Astrocyte (in vitro differentiated cells and primary cell): ENCODE measurements at regions not wholly inside any gene's neighbourhood (a gene's known extent, or its start where the extent isn't known, plus 50 kb on each side); places are given as distances from the start of the nearest gene placed in this dataset.

Experiments
- DNase-seq: peaks from one replicate; pipeline ENCODE4 v3.0.0-alpha.2; 2010; ENCODE audit warnings: low read depth
- FAIRE-seq: peaks from 2 replicates; lab custom pipeline; 2011; peaks lifted over from hg19 to GRCh38; lab: Jason Lieb, UNC
- H2AFZ ChIP-seq: 2 replicates; pipeline ENCODE4 v1.6.0; 2012; ENCODE audit warnings: low read depth, low read length, inconsistent platforms
- H3K27ac ChIP-seq: 2 replicates; pipeline ENCODE4 v1.5.1; 2011; ENCODE audit warnings: low read depth, low read length, inconsistent platforms
- H3K27me3 ChIP-seq: 2 replicates; pipeline ENCODE4 v1.6.0; 2011; ENCODE audit warnings: low read length, inconsistent platforms; ENCODE audit not compliant: insufficient read depth
- H3K36me3 ChIP-seq: 2 replicates; pipeline ENCODE4 v1.5.1; 2011; ENCODE audit warnings: low read length, inconsistent platforms; ENCODE audit not compliant: insufficient read depth
- H3K4me1 ChIP-seq: 2 replicates; pipeline ENCODE4 v1.5.1; 2011; ENCODE audit warnings: low read length, inconsistent platforms; ENCODE audit not compliant: insufficient read depth
- H3K4me2 ChIP-seq: 2 replicates; pipeline ENCODE4 v1.6.0; 2012; ENCODE audit warnings: low read length, inconsistent platforms
- H3K4me3 ChIP-seq: 2 replicates; pipeline ENCODE4 v1.5.1; 2011; ENCODE audit warnings: low read depth, mild to moderate bottlenecking, low read length, inconsistent platforms; ENCODE audit not compliant: insufficient read depth
- H3K79me2 ChIP-seq: 2 replicates; pipeline ENCODE4 v1.6.0; 2012; ENCODE audit warnings: mild to moderate bottlenecking, low read length, inconsistent platforms; ENCODE audit not compliant: insufficient read depth
- H3K9ac ChIP-seq: 2 replicates; pipeline ENCODE4 v1.6.0; 2012; ENCODE audit warnings: mild to moderate bottlenecking, low read length, inconsistent platforms
- H3K9me3 ChIP-seq: 2 replicates; pipeline ENCODE4 v1.5.1; 2012; ENCODE audit warnings: low read depth, mild to moderate bottlenecking, low read length, inconsistent platforms; ENCODE audit not compliant: insufficient read depth
- H4K20me1 ChIP-seq: 2 replicates; pipeline ENCODE4 v1.6.0; 2012; ENCODE audit warnings: low read length, inconsistent platforms; ENCODE audit not compliant: insufficient read depth
- H3K27ac Mint-ChIP-seq: one replicate; pipeline ENCODE4 v1.8.0; 2021; ENCODE audit warnings: mild to moderate bottlenecking, mixed read lengths; ENCODE audit not compliant: unreplicated experiment
- H3K27me3 Mint-ChIP-seq: one replicate; pipeline ENCODE4 v1.8.0; 2021; ENCODE audit warnings: low read depth, mixed read lengths; ENCODE audit not compliant: unreplicated experiment
- H3K36me3 Mint-ChIP-seq: one replicate; pipeline ENCODE4 v1.8.0; 2021; ENCODE audit warnings: low read depth, mixed read lengths; ENCODE audit not compliant: unreplicated experiment
- H3K4me1 Mint-ChIP-seq: one replicate; pipeline ENCODE4 v1.8.0; 2021; ENCODE audit warnings: low read depth, mixed read lengths; ENCODE audit not compliant: unreplicated experiment
- H3K4me3 Mint-ChIP-seq: one replicate; pipeline ENCODE4 v1.8.0; 2021; ENCODE audit warnings: mild to moderate bottlenecking, moderate library complexity, mixed read lengths; ENCODE audit not compliant: unreplicated experiment
- H3K9me3 Mint-ChIP-seq: one replicate; pipeline ENCODE4 v1.8.0; 2021; ENCODE audit warnings: mild to moderate bottlenecking, mixed read lengths; ENCODE audit not compliant: unreplicated experiment
- CTCF ChIP-seq: IDR thresholded peaks from 2 replicates; pipeline ENCODE4 v1.5.1; 2011; ENCODE audit warnings: low read depth, mild to moderate bottlenecking, inconsistent platforms, low read length, moderate library complexity; ENCODE audit not compliant: insufficient read depth
- EZH2 ChIP-seq: IDR thresholded peaks from 2 replicates; pipeline ENCODE4 v1.6.1; 2012; ENCODE audit warnings: mild to moderate bottlenecking, low read length, inconsistent platforms; ENCODE audit not compliant: insufficient read depth

- Histone ChIP-seq H3K79me2 (no peaks in the 10 kb centered on the region), H2AFZ (no peak overlapping the region), H3K9me3 (no peaks in the 10 kb centered on the region), H3K4me1 (no peaks in the 10 kb centered on the region), H4K20me1 (no peaks in the 10 kb centered on the region), H3K4me3 (no peak overlapping the region), H3K27ac (no peak overlapping the region), H3K9ac (no peak overlapping the region), H3K36me3 (no peaks in the 10 kb centered on the region), H3K27me3 (peaks cover 2% of the 10 kb centered on the region), H3K4me2 (no peak overlapping the region)
- H3K9me3 Mint-ChIP-seq = peaks cover 2% of the 10 kb centered on the region
- no peak for DNase-seq
- H3K4me1 Mint-ChIP-seq = no peaks in the 10 kb centered on the region
- H3K27me3 Mint-ChIP-seq = no peaks in the 10 kb centered on the region
- FAIRE-seq = no peak
- no peaks in the 10 kb centered on the region for H3K36me3 Mint-ChIP-seq
- TF ChIP-seq CTCF = no peak
- TF ChIP-seq EZH2 = no peak
- H3K4me3 Mint-ChIP-seq = no peak overlapping the region
- no peak overlapping the region for H3K27ac Mint-ChIP-seq
Observed at GRCh38 chr15:29396176-29396811, 126.7 kb upstream of the NSMCE3 start.

GRCh38 chr15:29393443-29393842, 123.8 kb upstream of the NSMCE3 start:
- H3K4me1 Mint-ChIP-seq = no peaks in the 10 kb centered on the region
- Histone ChIP-seq H2AFZ (no peak overlapping the region), H3K9ac (no peak overlapping the region), H4K20me1 (no peaks in the 10 kb centered on the region), H3K4me2 (no peak overlapping the region), H3K36me3 (no peaks in the 10 kb centered on the region), H3K4me3 (no peak overlapping the region), H3K9me3 (no peaks in the 10 kb centered on the region), H3K4me1 (no peaks in the 10 kb centered on the region), H3K79me2 (no peaks in the 10 kb centered on the region), H3K27me3 (no peaks in the 10 kb centered on the region), H3K27ac (no peak overlapping the region)
- DNase-seq (no peak), FAIRE-seq (no peak)
- no peak overlapping the region for H3K4me3 Mint-ChIP-seq
- H3K27me3 Mint-ChIP-seq = no peaks in the 10 kb centered on the region
- TF ChIP-seq CTCF = no peak
- TF ChIP-seq EZH2 = no peak
- no peak overlapping the region for H3K27ac Mint-ChIP-seq
- peaks cover 2% of the 10 kb centered on the region for H3K9me3 Mint-ChIP-seq
- H3K36me3 Mint-ChIP-seq = peaks cover 2% of the 10 kb centered on the region

GRCh38 chr15:29392358-29392757, 122.7 kb upstream of the NSMCE3 start:
- Histone ChIP-seq H3K79me2 (no peaks in the 10 kb centered on the region), H3K27ac (no peak overlapping the region), H3K27me3 (no peaks in the 10 kb centered on the region), H4K20me1 (no peaks in the 10 kb centered on the region), H2AFZ (no peak overlapping the region), H3K9me3 (no peaks in the 10 kb centered on the region), H3K4me1 (no peaks in the 10 kb centered on the region), H3K4me2 (no peak overlapping the region), H3K4me3 (no peak overlapping the region), H3K36me3 (no peaks in the 10 kb centered on the region), H3K9ac (no peak overlapping the region)
- DNase-seq (no peak), FAIRE-seq (no peak)
- no peaks in the 10 kb centered on the region for H3K4me1 Mint-ChIP-seq
- no peaks in the 10 kb centered on the region for H3K27me3 Mint-ChIP-seq
- H3K9me3 Mint-ChIP-seq = peaks cover 2% of the 10 kb centered on the region
- H3K4me3 Mint-ChIP-seq = no peak overlapping the region
- H3K36me3 Mint-ChIP-seq = peaks cover 2% of the 10 kb centered on the region
- H3K27ac Mint-ChIP-seq = no peak overlapping the region
- TF ChIP-seq EZH2 (no peak), CTCF (no peak)
